ENCODE measurements at regions not wholly inside any gene's neighbourhood (a gene's known extent, or its start where the extent isn't known, plus 50 kb on each side); places are given as distances from the start of the nearest gene placed in this dataset.
"Not testable (repeated sequence)": the region's sequence is repeated elsewhere in the genome, so short reads cannot be mapped to it uniquely, and the experiment has no call there.

DNA sequence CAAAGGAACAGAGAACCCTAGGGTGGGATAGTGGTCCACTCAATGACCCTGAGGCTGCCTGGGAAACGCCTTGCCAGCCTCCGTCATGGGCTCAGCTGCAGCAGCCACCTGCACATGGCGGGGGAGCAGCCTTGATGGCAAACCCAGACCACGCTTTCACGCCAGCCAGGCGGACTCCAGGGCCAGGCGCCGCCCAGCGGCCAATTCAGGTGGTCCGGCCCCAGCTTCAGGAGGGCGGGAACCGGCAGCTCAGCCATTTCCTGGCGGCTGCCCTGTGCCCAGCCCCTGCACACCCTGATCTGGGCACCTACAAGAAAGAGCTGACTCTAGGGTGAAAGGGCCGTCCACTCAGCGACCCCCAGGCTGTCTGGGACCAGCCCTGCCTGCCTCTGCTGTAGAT is 87.5 kb downstream of the POTEG start:
- H2BK12ac ChIP-seq (ENCODE audit: low read depth, low read length); H3K79me1 ChIP-seq (ENCODE audit: low read depth, low read length); H3K56ac ChIP-seq (replicated peaks; ENCODE audit: insufficient read length, low read depth, low read length); H2BK15ac ChIP-seq (ENCODE audit: low read length); H2BK120ac ChIP-seq (replicated peaks; ENCODE audit: low read depth, low read length); H3K14ac ChIP-seq (ENCODE audit: insufficient read length); H3K18ac ChIP-seq (ENCODE audit: extremely low read depth, low read length); H3K79me2 ChIP-seq (ENCODE audit: control insufficient read depth in 1 of 2, insufficient read depth in 2 of 2, low read length in 2 of 2); FAIRE-seq; H3K9me3 ChIP-seq (ENCODE audit: insufficient read depth in 2 of 2, low read depth in 1 of 2, low read length in 1 of 2); H4K8ac ChIP-seq (ENCODE audit: extremely low read depth, insufficient read depth, low read length); H4K20me1 ChIP-seq (replicated peaks in 1 of 2; ENCODE audit: control insufficient read depth in 1 of 2, insufficient read depth in 2 of 2, low read length in 2 of 2); H2BK20ac ChIP-seq (ENCODE audit: low read length); H3K27me3 ChIP-seq (replicated peaks in 1 of 4; ENCODE audit: control insufficient read depth in 3 of 4, extremely low read depth in 1 of 4, insufficient read depth in 3 of 4, low read length in 3 of 4); POLR2A ChIA-PET (ENCODE audit: partially characterized antibody); H3K23me2 ChIP-seq (ENCODE audit: low read depth, low read length); H3K23ac ChIP-seq (ENCODE audit: insufficient read length); H3K27ac ChIP-seq (ENCODE audit: low read depth, low read length); DNase-seq (ENCODE audit: low read depth in 1 of 2, low spot score in 2 of 2); H3K9ac ChIP-seq (replicated peaks in 1 of 4; ENCODE audit: extremely low read depth in 1 of 4, low read depth in 3 of 4, low read length in 3 of 4); H3K36me3 ChIP-seq (ENCODE audit: control insufficient read depth in 2 of 4, insufficient read depth in 4 of 4, low read length in 3 of 4); H3K4me2 ChIP-seq (ENCODE audit: insufficient read depth in 1 of 2, low read depth in 2 of 2, low read length in 2 of 2); H2AFZ ChIP-seq (ENCODE audit: low read length); CTCF ChIA-PET (ENCODE audit: partially characterized antibody); H2BK5ac ChIP-seq (ENCODE audit: low read depth, low read length); H4K91ac ChIP-seq (replicated peaks; ENCODE audit: insufficient read length, low read length); H3K4me3 ChIP-seq (ENCODE audit: extremely low read depth in 1 of 4, insufficient read depth in 2 of 4, low read depth in 3 of 4, low read length in 4 of 4); H4K5ac ChIP-seq (ENCODE audit: insufficient read length, low read depth, low read length); H3K4me1 ChIP-seq (replicated peaks in 1 of 4; ENCODE audit: control insufficient read depth in 3 of 4, insufficient read depth in 4 of 4, low read length in 3 of 4); H3K4ac ChIP-seq (replicated peaks; ENCODE audit: insufficient read length, low read depth, low read length); H2AK5ac ChIP-seq (ENCODE audit: low read depth, low read length): not testable (repeated sequence)
- no CpG with 5 or more reads among the region's 15 CpGs for WGBS, 2 experiments (ENCODE audit: extremely low coverage in 1 of 2, insufficient coverage in 1 of 2, insufficient read length in 1 of 2, insufficient replicate concordance in 2 of 2, low coverage in 1 of 2, low lambda C conversion rate in 2 of 2, missing lambda C conversion rate in 1 of 2)

DNA sequence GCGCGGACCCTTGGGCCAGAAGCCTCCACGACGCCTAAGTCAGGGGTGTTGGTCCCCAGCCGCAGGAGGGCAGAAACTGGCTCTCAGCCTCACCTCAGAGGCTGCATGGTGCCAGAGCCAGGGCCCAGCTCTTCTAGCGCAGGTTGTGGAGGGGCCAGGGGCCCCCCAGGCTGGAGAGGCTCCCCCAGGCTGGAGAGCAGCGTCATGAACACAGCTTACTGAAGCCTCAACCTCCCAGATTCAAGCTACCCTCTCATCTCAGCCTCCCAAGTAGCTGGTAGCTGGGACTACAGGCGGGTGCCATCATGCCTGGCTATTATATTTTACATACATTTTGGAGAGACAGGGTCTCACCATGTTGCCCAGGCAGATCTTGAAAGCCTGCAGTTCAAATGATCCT is 87.0 kb downstream of the POTEG start:
- H2BK120ac ChIP-seq (replicated peaks; ENCODE audit: low read depth, low read length); H4K20me1 ChIP-seq (replicated peaks in 1 of 2; ENCODE audit: control insufficient read depth in 1 of 2, insufficient read depth in 2 of 2, low read length in 2 of 2); DNase-seq (ENCODE audit: low read depth in 1 of 2, low spot score in 2 of 2); H3K4me3 ChIP-seq (ENCODE audit: extremely low read depth in 1 of 4, insufficient read depth in 2 of 4, low read depth in 3 of 4, low read length in 4 of 4); H3K9ac ChIP-seq (replicated peaks in 1 of 4; ENCODE audit: extremely low read depth in 1 of 4, low read depth in 3 of 4, low read length in 3 of 4); H2BK12ac ChIP-seq (ENCODE audit: low read depth, low read length); H3K4ac ChIP-seq (replicated peaks; ENCODE audit: insufficient read length, low read depth, low read length); POLR2A ChIA-PET (ENCODE audit: partially characterized antibody); H2AFZ ChIP-seq (ENCODE audit: low read length); H3K27me3 ChIP-seq (replicated peaks in 1 of 4; ENCODE audit: control insufficient read depth in 3 of 4, extremely low read depth in 1 of 4, insufficient read depth in 3 of 4, low read length in 3 of 4); H3K27ac ChIP-seq (ENCODE audit: low read depth, low read length); H3K14ac ChIP-seq (ENCODE audit: insufficient read length); H3K9me3 ChIP-seq (ENCODE audit: insufficient read depth in 2 of 2, low read depth in 1 of 2, low read length in 1 of 2); H4K5ac ChIP-seq (ENCODE audit: insufficient read length, low read depth, low read length); H3K18ac ChIP-seq (ENCODE audit: extremely low read depth, low read length); CTCF ChIA-PET (ENCODE audit: partially characterized antibody); H3K79me1 ChIP-seq (ENCODE audit: low read depth, low read length); H4K8ac ChIP-seq (ENCODE audit: extremely low read depth, insufficient read depth, low read length); H3K4me2 ChIP-seq (ENCODE audit: insufficient read depth in 1 of 2, low read depth in 2 of 2, low read length in 2 of 2); H3K56ac ChIP-seq (replicated peaks; ENCODE audit: insufficient read length, low read depth, low read length); H2AK5ac ChIP-seq (ENCODE audit: low read depth, low read length); H3K79me2 ChIP-seq (ENCODE audit: control insufficient read depth in 1 of 2, insufficient read depth in 2 of 2, low read length in 2 of 2); H4K91ac ChIP-seq (replicated peaks; ENCODE audit: insufficient read length, low read length); H3K36me3 ChIP-seq (ENCODE audit: control insufficient read depth in 2 of 4, insufficient read depth in 4 of 4, low read length in 3 of 4); H3K23ac ChIP-seq (ENCODE audit: insufficient read length); H2BK15ac ChIP-seq (ENCODE audit: low read length); FAIRE-seq; H2BK5ac ChIP-seq (ENCODE audit: low read depth, low read length); H3K23me2 ChIP-seq (ENCODE audit: low read depth, low read length); H3K4me1 ChIP-seq (replicated peaks in 1 of 4; ENCODE audit: control insufficient read depth in 3 of 4, insufficient read depth in 4 of 4, low read length in 3 of 4); H2BK20ac ChIP-seq (ENCODE audit: low read length): not testable (repeated sequence)
- no CpG with 5 or more reads among the region's 8 CpGs for WGBS, 2 experiments (ENCODE audit: extremely low coverage in 1 of 2, insufficient coverage in 1 of 2, insufficient read length in 1 of 2, insufficient replicate concordance in 2 of 2, low coverage in 1 of 2, low lambda C conversion rate in 2 of 2, missing lambda C conversion rate in 1 of 2)
